Panc1 (cell line): ENCODE measurements at regions not wholly inside any gene's neighbourhood (a gene's known extent, or its start where the extent isn't known, plus 50 kb on each side); places are given as distances from the start of the nearest gene placed in this dataset.

Experiments
- ATAC-seq: fragments of 200-7000 bp; cut with Tn5 transposase; 2 replicates; pipeline ENCODE4 v1.9.1; 2020; ENCODE audit warnings: mild to moderate bottlenecking, moderate library complexity
- BruUV-seq: library from RNA; stranded (reverse); fragments of 400-500 nt; replicated peaks from 2 replicates; lab custom pipeline; 2021; lab: Mats Ljungman, UMichigan
- CTCF ChIA-PET: fragments of 300-600 bp; sonication (Branson Sonifier 250); formaldehyde crosslinking; loops from one replicate; lab custom pipeline; 2022; ENCODE audit warnings: antibody characterized with exemption; lab: Charles Lee
- POLR2A ChIA-PET: fragments of 300-600 bp; sonication (Branson Sonifier 250); formaldehyde crosslinking; loops from one replicate; lab custom pipeline; 2022; ENCODE audit warnings: antibody characterized with exemption; lab: Charles Lee
- DNase-seq: peaks from one replicate; pipeline ENCODE4 v3.0.0-alpha.2; 2010; ENCODE audit warnings: low read depth, low spot score
- H3K27ac ChIP-seq: 2 replicates; pipeline ENCODE4 v1.5.1; 2011; ENCODE audit warnings: mild to moderate bottlenecking, low read length, inconsistent platforms
- H3K27me3 ChIP-seq: fragments of 200-500 bp; sonication (Bioruptor generic); 2 replicates; pipeline ENCODE4 v1.6.0; 2014; ENCODE audit warnings: low read length, inconsistent platforms; ENCODE audit not compliant: control insufficient read depth, insufficient read depth
- H3K36me3 ChIP-seq: fragments of 200-500 bp; sonication (Bioruptor generic); 2 replicates; pipeline ENCODE4 v1.5.1; 2014; ENCODE audit warnings: inconsistent platforms, mild to moderate bottlenecking, low read length, moderate library complexity; ENCODE audit not compliant: control insufficient read depth, insufficient read depth
- H3K4me1 ChIP-seq: 2 replicates; pipeline ENCODE4 v1.5.1; 2011; ENCODE audit warnings: inconsistent platforms, mild to moderate bottlenecking, low read length, moderate library complexity; ENCODE audit not compliant: control insufficient read depth, insufficient read depth
- H3K4me3 ChIP-seq, 2 experiments: 2 replicates each; pipeline ENCODE4 v1.5.1; 2011 to 2012; ENCODE audit warnings: low read depth in 2 of 2, low read length in 2 of 2, mild to moderate bottlenecking in 2 of 2, inconsistent platforms in 1 of 2, moderate library complexity in 1 of 2
- H3K9me3 ChIP-seq: fragments of 200-500 bp; sonication (Bioruptor generic); 2 replicates; pipeline ENCODE4 v1.5.1; 2014; ENCODE audit warnings: low read depth, mild to moderate bottlenecking, inconsistent platforms, low read length, moderate library complexity; ENCODE audit not compliant: control insufficient read depth, insufficient read depth
- POLR2AphosphoS5 ChIP-seq: IDR thresholded peaks from 2 replicates; pipeline ENCODE4 v1.6.1; 2012; ENCODE audit warnings: mild to moderate bottlenecking, low read depth, low read length, moderate library complexity
- SIN3A ChIP-seq: IDR thresholded peaks from 2 replicates; pipeline ENCODE4 v1.6.1; 2012; ENCODE audit warnings: low read depth, mild to moderate bottlenecking, low read length, moderate library complexity, borderline replicate concordance; ENCODE audit not compliant: insufficient read depth
- TCF7L2 ChIP-seq: IDR thresholded peaks from 2 replicates; pipeline ENCODE4 v1.6.1; 2011; ENCODE audit warnings: mild to moderate bottlenecking, low read depth, low read length, inconsistent platforms
- in situ Hi-C: cut with HindIII; loops from 2 replicates; pipeline ENCODE4 v1.10.0; 2016; ENCODE audit warnings: low sequenced_read_pairs, low pct_unique_long_range_greater_than_20kb
- intact Hi-C: fragments of 100-400 bp; cut with micrococcal nuclease; formaldehyde crosslinking; loops from one replicate; pipeline ENCODE4 v1.10.0; 2022; ENCODE audit not compliant: unreplicated experiment
- TF ChIP-seq, protein P1 (sequence below): fragments of 450-650 bp; IDR thresholded peaks from 2 replicates; pipeline ENCODE4 v1.5.1; 2017; ENCODE audit warnings: mild to moderate bottlenecking
- TF ChIP-seq, protein P2 (sequence below), 2 experiments: IDR thresholded peaks; 2 replicates each; pipeline ENCODE4 v1.6.1; 2011 to 2012; ENCODE audit warnings: low read depth in 2 of 2, control low read depth in 1 of 2, low read length in 1 of 2, mild to moderate bottlenecking in 1 of 2, moderate library complexity in 1 of 2; ENCODE audit not compliant: insufficient read depth in 1 of 2

DNA sequence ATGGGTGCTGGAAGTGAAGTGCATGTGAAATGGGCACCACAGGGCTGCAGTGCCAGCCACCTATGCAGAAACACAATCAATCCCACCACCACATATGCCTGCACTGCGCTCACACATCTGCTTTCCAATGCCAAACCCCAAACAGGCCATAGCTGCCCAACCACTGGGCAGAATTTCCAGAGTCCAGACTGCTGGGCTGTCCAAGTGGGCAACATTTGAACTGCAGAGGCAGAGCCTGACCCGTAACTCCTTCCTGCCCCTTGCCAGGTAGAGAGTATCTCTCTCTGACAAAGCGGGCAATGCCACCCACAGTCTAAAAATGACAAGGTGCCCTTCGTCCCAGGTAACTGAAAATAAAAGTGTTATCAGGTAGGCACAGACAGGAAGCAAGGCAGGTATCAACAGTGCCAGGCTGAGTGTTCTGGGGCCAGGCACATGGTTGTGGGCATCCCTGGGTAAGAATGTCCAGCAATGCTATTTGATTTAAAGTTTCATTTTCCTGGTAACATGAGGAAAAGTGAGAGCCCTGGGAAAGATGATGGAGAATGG lies 79.5 kb downstream of the FOXA2 start:
- BruUV-seq, result no TSS peak
- intact Hi-C loops (no loop called here), in situ Hi-C loops (no loop called here)
- TF ChIP-seq, protein P1, sequence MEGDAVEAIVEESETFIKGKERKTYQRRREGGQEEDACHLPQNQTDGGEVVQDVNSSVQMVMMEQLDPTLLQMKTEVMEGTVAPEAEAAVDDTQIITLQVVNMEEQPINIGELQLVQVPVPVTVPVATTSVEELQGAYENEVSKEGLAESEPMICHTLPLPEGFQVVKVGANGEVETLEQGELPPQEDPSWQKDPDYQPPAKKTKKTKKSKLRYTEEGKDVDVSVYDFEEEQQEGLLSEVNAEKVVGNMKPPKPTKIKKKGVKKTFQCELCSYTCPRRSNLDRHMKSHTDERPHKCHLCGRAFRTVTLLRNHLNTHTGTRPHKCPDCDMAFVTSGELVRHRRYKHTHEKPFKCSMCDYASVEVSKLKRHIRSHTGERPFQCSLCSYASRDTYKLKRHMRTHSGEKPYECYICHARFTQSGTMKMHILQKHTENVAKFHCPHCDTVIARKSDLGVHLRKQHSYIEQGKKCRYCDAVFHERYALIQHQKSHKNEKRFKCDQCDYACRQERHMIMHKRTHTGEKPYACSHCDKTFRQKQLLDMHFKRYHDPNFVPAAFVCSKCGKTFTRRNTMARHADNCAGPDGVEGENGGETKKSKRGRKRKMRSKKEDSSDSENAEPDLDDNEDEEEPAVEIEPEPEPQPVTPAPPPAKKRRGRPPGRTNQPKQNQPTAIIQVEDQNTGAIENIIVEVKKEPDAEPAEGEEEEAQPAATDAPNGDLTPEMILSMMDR, result no peak
- no peak for TF ChIP-seq POLR2AphosphoS5
- no peak for TF ChIP-seq TCF7L2
- no peak for TF ChIP-seq SIN3A
- TF ChIP-seq, protein P2, sequence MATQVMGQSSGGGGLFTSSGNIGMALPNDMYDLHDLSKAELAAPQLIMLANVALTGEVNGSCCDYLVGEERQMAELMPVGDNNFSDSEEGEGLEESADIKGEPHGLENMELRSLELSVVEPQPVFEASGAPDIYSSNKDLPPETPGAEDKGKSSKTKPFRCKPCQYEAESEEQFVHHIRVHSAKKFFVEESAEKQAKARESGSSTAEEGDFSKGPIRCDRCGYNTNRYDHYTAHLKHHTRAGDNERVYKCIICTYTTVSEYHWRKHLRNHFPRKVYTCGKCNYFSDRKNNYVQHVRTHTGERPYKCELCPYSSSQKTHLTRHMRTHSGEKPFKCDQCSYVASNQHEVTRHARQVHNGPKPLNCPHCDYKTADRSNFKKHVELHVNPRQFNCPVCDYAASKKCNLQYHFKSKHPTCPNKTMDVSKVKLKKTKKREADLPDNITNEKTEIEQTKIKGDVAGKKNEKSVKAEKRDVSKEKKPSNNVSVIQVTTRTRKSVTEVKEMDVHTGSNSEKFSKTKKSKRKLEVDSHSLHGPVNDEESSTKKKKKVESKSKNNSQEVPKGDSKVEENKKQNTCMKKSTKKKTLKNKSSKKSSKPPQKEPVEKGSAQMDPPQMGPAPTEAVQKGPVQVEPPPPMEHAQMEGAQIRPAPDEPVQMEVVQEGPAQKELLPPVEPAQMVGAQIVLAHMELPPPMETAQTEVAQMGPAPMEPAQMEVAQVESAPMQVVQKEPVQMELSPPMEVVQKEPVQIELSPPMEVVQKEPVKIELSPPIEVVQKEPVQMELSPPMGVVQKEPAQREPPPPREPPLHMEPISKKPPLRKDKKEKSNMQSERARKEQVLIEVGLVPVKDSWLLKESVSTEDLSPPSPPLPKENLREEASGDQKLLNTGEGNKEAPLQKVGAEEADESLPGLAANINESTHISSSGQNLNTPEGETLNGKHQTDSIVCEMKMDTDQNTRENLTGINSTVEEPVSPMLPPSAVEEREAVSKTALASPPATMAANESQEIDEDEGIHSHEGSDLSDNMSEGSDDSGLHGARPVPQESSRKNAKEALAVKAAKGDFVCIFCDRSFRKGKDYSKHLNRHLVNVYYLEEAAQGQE (IDR thresholded peaks at IDR 0.05; ENCODE audit: insufficient read depth in 1 of 2, low read depth in 2 of 2, low read length in 1 of 2), result no peak
- no peak overlapping the region for H3K4me3 ChIP-seq
- no peaks in the 10 kb centered on the region for H3K4me1 ChIP-seq
- H3K27me3 ChIP-seq, result no peaks in the 10 kb centered on the region
- ChIA-PET POLR2A (no interaction called here), CTCF (interaction anchor here (0.7 kb wide), 1 partner anchor 12 kb away, joined by 6 read pairs; no protein-coding TSS in a partner anchor)
- DNase-seq (no peak), ATAC-seq (no peak)
- H3K36me3 ChIP-seq, result no peaks in the 10 kb centered on the region
- no peak overlapping the region for H3K27ac ChIP-seq
- H3K9me3 ChIP-seq, result no peaks in the 10 kb centered on the region

DNA sequence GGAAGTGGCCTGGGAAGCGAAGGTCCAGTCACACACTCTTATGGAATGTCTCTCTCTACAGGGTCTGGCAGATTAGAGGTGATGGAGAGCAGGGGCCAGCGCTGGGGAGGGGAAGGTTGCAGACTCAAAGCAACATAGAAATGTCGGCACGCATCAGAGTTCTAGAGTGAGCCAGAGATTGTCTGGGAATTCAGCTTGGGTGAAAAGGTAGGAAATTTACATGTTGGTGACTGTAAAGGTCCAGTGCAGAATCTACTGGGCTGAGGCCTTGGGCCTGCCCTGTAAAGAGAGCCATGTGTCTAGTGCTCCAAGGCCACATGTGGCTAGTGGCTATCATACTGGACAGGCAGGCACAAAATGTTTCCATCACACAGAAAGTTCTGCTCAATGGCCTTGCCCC lies 80.8 kb downstream of the FOXA2 start:
- no peaks in the 10 kb centered on the region for H3K36me3 ChIP-seq
- ChIA-PET CTCF (no interaction called here), POLR2A (no interaction called here)
- DNase-seq, result no peak
- H3K4me1 ChIP-seq, result no peaks in the 10 kb centered on the region
- TF ChIP-seq, protein P1, result no peak
- TF ChIP-seq POLR2AphosphoS5 (no peak), TCF7L2 (no peak), SIN3A (no peak)
- TF ChIP-seq, protein P2 (IDR thresholded peaks at IDR 0.05; ENCODE audit: insufficient read depth in 1 of 2, low read depth in 2 of 2, low read length in 1 of 2), result no peak
- BruUV-seq, result no TSS peak
- H3K4me3 ChIP-seq, result no peak overlapping the region
- no peak overlapping the region for H3K27ac ChIP-seq
- intact Hi-C loops (no loop called here), in situ Hi-C loops (no loop called here)
- H3K9me3 ChIP-seq, result no peaks in the 10 kb centered on the region
- no peaks in the 10 kb centered on the region for H3K27me3 ChIP-seq
- ATAC-seq, result 0 out of 2 replicates have a peak, but pooled peaks have one; percentile 34
